OCI-LY1 (cell line): ENCODE measurements at regions not wholly inside any gene's neighbourhood (a gene's known extent, or its start where the extent isn't known, plus 50 kb on each side); places are given as distances from the start of the nearest gene placed in this dataset.

Experiments used
- H2AFZ ChIP-seq: fragments of 200-600 bp; sonication (generic), shearing (Covaris generic); 2 replicates; pipeline ENCODE4 v1.6.0; 2014; ENCODE audit warnings: antibody characterized with exemption, mild to moderate bottlenecking, low read length
- H3F3A ChIP-seq: fragments of 200-600 bp; sonication (generic), shearing (Covaris generic); 2 replicates; pipeline ENCODE4 v1.6.0; 2014; ENCODE audit warnings: mild to moderate bottlenecking, antibody characterized with exemption, low read length, moderate library complexity; ENCODE audit not compliant: insufficient read depth
- H3K27ac ChIP-seq: fragments of 200-600 bp; sonication (generic); 2 replicates; pipeline ENCODE4 v1.5.1; 2014; ENCODE audit warnings: low read length, mixed run types, mild to moderate bottlenecking, low read depth; ENCODE audit not compliant: poor library complexity, severe bottlenecking
- H3K27me3 ChIP-seq: fragments of 200-600 bp; sonication (generic); 2 replicates; pipeline ENCODE4 v1.6.0; 2014; ENCODE audit warnings: antibody characterized with exemption, mild to moderate bottlenecking, low read length, moderate library complexity; ENCODE audit not compliant: insufficient read depth
- H3K36me3 ChIP-seq: fragments of 200-600 bp; sonication (generic); 2 replicates; pipeline ENCODE4 v1.6.1; 2014; ENCODE audit warnings: mild to moderate bottlenecking, antibody characterized with exemption, low read length, moderate library complexity, mixed read lengths; ENCODE audit not compliant: insufficient read depth
- H3K4me1 ChIP-seq: fragments of 200-600 bp; sonication (generic); 2 replicates; pipeline ENCODE4 v1.5.1; 2014; ENCODE audit warnings: mild to moderate bottlenecking, low read length, moderate library complexity; ENCODE audit not compliant: insufficient read depth, severe bottlenecking
- H3K4me2 ChIP-seq: fragments of 200-600 bp; sonication (generic), shearing (Covaris generic); 2 replicates; pipeline ENCODE4 v1.6.1; 2014; ENCODE audit warnings: low read length
- H3K4me3 ChIP-seq: fragments of 200-600 bp; sonication (generic); 2 replicates; pipeline ENCODE4 v1.5.1; 2014; ENCODE audit warnings: low read length, low read depth, mild to moderate bottlenecking, mixed read lengths; ENCODE audit not compliant: poor library complexity, severe bottlenecking
- H3K79me2 ChIP-seq: fragments of 200-600 bp; shearing (Covaris generic); 2 replicates; pipeline ENCODE4 v1.6.1; 2016; ENCODE audit warnings: mixed run types, low read length, mixed read lengths; ENCODE audit not compliant: insufficient read depth
- H3K9ac ChIP-seq: fragments of 200-600 bp; sonication (generic), shearing (Covaris generic); 2 replicates; pipeline ENCODE4 v1.6.1; 2014; ENCODE audit warnings: mild to moderate bottlenecking, low read length, mixed read lengths
- H3K9me2 ChIP-seq: fragments of 200-600 bp; sonication (generic), shearing (Covaris generic); 2 replicates; pipeline ENCODE4 v1.6.1; 2014; ENCODE audit warnings: low read depth, mild to moderate bottlenecking, low read length, mixed read lengths
- H3K9me3 ChIP-seq: fragments of 200-600 bp; shearing (Covaris generic); 2 replicates; pipeline ENCODE4 v1.6.1; 2014; ENCODE audit warnings: low read length, mixed read lengths
- H4K20me1 ChIP-seq: fragments of 200-600 bp; sonication (generic), shearing (Covaris generic); 2 replicates; pipeline ENCODE4 v1.6.0; 2016; ENCODE audit warnings: mild to moderate bottlenecking, low read length; ENCODE audit not compliant: insufficient read depth
- CTCF ChIP-seq: fragments of 200-600 bp; sonication (generic), shearing (Covaris generic); IDR thresholded peaks from 2 replicates; pipeline ENCODE4 v1.5.1; 2017; ENCODE audit warnings: mild to moderate bottlenecking, antibody characterized with exemption, low read length, moderate library complexity, mixed read lengths
- EZH2 ChIP-seq: fragments of 200-600 bp; sonication (generic), shearing (Covaris generic); IDR thresholded peaks from 2 replicates; pipeline ENCODE4 v1.8.0; 2017; ENCODE audit warnings: borderline replicate concordance, mixed run types, mild to moderate bottlenecking, antibody characterized with exemption, low read length, moderate library complexity, mixed read lengths

GRCh38 chr11:11077898-11078297 lies 220.0 kb upstream of the ZBED5 start:
- Histone ChIP-seq H3K4me1 (no peaks in the 10 kb centered on the region), H2AFZ (no peak overlapping the region), H3F3A (no peaks in the 10 kb centered on the region), H3K9me3 (no peaks in the 10 kb centered on the region), H3K36me3 (no peaks in the 10 kb centered on the region), H3K79me2 (no peaks in the 10 kb centered on the region), H3K27ac (no peak overlapping the region), H3K9ac (no peak overlapping the region), H3K4me2 (no peak overlapping the region), H3K9me2 (no peaks in the 10 kb centered on the region), H3K4me3 (no peak overlapping the region), H3K27me3 (peaks cover 5% of the 10 kb centered on the region; the same call in 1 of the 2 replicates), H4K20me1 (no peaks in the 10 kb centered on the region)
- no peak for TF ChIP-seq EZH2

- H3K27ac ChIP-seq = no peak overlapping the region
- H3K9me2 ChIP-seq = no peaks in the 10 kb centered on the region
- no peak overlapping the region for H2AFZ ChIP-seq
- H3K79me2 ChIP-seq = no peaks in the 10 kb centered on the region
- no peak overlapping the region for H3K4me3 ChIP-seq
- H3K4me1 ChIP-seq = no peaks in the 10 kb centered on the region
- no peaks in the 10 kb centered on the region for H3K36me3 ChIP-seq
- H3K27me3 ChIP-seq = peaks cover 5% of the 10 kb centered on the region; the same call in 1 of the 2 replicates
- no peak overlapping the region for H3K9ac ChIP-seq
- H3F3A ChIP-seq = no peaks in the 10 kb centered on the region
- no peaks in the 10 kb centered on the region for H4K20me1 ChIP-seq
- TF ChIP-seq CTCF (no peak), EZH2 (no peak)
- H3K4me2 ChIP-seq = no peak overlapping the region
- H3K9me3 ChIP-seq = no peaks in the 10 kb centered on the region
Measured at GRCh38 chr11:11076879-11077278, 219.0 kb upstream of the ZBED5 start.

DNA sequence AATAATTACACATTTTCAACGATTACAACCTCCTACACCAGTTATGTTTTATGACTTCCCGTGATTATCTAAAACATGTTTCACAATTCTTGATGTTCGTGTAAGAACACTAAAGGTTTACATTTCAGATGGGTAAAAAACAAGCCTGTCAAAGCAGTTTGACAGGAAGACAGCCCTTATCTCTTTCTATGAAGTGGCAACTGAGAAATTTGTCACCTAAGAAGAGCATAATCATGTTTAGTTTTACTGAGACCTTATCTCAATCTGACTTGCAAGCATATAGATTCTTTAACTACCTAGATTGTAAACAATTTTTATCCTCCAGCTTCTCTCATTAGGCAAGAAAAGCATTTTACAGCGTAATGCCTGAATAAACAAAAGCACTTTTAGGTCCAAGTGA lies 218.4 kb upstream of the ZBED5 start:
- Histone ChIP-seq H4K20me1 (no peaks in the 10 kb centered on the region), H3K9me3 (no peaks in the 10 kb centered on the region), H2AFZ (no peak overlapping the region), H3K9ac (no peak overlapping the region), H3K27ac (no peak overlapping the region), H3K79me2 (no peaks in the 10 kb centered on the region), H3F3A (no peaks in the 10 kb centered on the region), H3K4me1 (no peaks in the 10 kb centered on the region), H3K27me3 (peaks cover 5% of the 10 kb centered on the region; the same call in 1 of the 2 replicates), H3K36me3 (no peaks in the 10 kb centered on the region), H3K4me3 (no peak overlapping the region), H3K4me2 (no peak overlapping the region), H3K9me2 (no peaks in the 10 kb centered on the region)
- TF ChIP-seq CTCF = no peak
- TF ChIP-seq EZH2 = no peak

DNA sequence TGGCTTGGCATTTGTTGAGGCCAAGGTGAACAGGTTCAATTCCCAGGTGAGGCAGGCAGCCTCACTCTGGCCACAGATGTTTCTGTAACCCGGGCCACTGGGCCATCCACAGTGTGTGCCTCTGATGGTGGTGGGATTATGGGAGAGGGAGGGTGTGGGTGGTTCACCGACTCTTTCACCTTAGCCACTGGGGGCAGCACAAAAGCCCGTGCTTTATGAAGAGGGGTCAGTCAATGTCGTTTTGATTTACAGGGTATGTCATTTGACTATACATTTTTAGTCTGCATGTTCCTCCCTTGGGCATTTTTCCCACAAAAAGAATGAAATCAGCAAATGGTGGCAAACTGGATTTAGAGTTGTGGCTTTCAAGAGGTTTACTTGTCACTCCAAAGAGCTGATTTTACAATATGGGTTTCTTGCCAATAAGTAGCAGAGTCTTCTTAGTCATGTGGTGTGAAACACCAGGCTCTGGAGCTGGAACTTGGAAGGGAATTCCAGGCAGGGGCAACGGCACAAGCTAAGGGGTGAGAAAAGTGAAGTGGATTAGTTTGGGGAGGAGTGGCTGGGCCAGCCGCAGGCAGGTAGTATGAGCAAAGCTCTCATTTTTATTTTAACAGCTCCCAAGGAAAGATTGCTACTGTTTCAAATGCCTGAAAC lies 217.8 kb upstream of the ZBED5 start:
- H3K27me3 ChIP-seq = peaks cover 5% of the 10 kb centered on the region; the same call in 1 of the 2 replicates
- no peaks in the 10 kb centered on the region for H3K9me3 ChIP-seq
- no peaks in the 10 kb centered on the region for H3K9me2 ChIP-seq
- no peaks in the 10 kb centered on the region for H4K20me1 ChIP-seq
- no peak overlapping the region for H3K27ac ChIP-seq
- H3K9ac ChIP-seq = no peak overlapping the region
- H3K36me3 ChIP-seq = no peaks in the 10 kb centered on the region
- TF ChIP-seq CTCF (no peak), EZH2 (no peak)
- no peaks in the 10 kb centered on the region for H3F3A ChIP-seq
- no peaks in the 10 kb centered on the region for H3K79me2 ChIP-seq
- no peak overlapping the region for H2AFZ ChIP-seq
- no peaks in the 10 kb centered on the region for H3K4me1 ChIP-seq
- no peak overlapping the region for H3K4me3 ChIP-seq
- H3K4me2 ChIP-seq = no peak overlapping the region
